Thoracic aorta (tissue), 2 donors: ENCODE measurements at regions not wholly inside any gene's neighbourhood (a gene's known extent, or its start where the extent isn't known, plus 50 kb on each side); places are given as distances from the start of the nearest gene placed in this dataset.
A peak's percentile ranks its signal among the peaks of the same experiment; 100 is the strongest.

Experiments
- ATAC-seq: fragments of 150-250 bp; one replicate; pipeline ENCODE4 v1.8.0; 2017; ENCODE audit warnings: low read depth; ENCODE audit not compliant: insufficient number of reproducible peaks, low FRiP score
- DNase-seq: peaks from one replicate; pipeline ENCODE4 v3.0.0-alpha.2; 2020; ENCODE audit warnings: low spot score
- H3K27ac ChIP-seq, 2 donors: fragments of 200-600 bp; sonication (generic); 1 replicate in 1 of 2; 2 replicates in 1 of 2; pipeline ENCODE4 v1.5.1; 2016; ENCODE audit warnings: mild to moderate bottlenecking in 2 of 2, moderate library complexity in 2 of 2
- H3K27me3 ChIP-seq: fragments of 200-600 bp; sonication (generic); replicated peaks from 2 replicates; pipeline ENCODE4 v1.6.0; 2016; ENCODE audit warnings: mild to moderate bottlenecking; ENCODE audit not compliant: insufficient read depth
- H3K36me3 ChIP-seq: fragments of 200-600 bp; sonication (generic); one replicate; pipeline ENCODE4 v1.5.1; 2016
- H3K4me1 ChIP-seq, 2 donors: fragments of 200-600 bp; sonication (generic); 1 replicate in 1 of 2; 2 replicates in 1 of 2; pipeline versions ENCODE4 v1.5.1 to v1.6.0; 2016; ENCODE audit warnings: low read depth in 2 of 2, mild to moderate bottlenecking in 1 of 2; ENCODE audit not compliant: control insufficient read depth in 1 of 2
- H3K4me3 ChIP-seq: fragments of 200-600 bp; sonication (generic); 2 replicates; pipeline ENCODE4 v1.5.1; 2016; ENCODE audit warnings: mild to moderate bottlenecking
- H3K9me3 ChIP-seq: fragments of 200-600 bp; sonication (generic); 2 replicates; pipeline ENCODE4 v1.5.1; 2016
- TF ChIP-seq, protein P1 (sequence below): fragments of 200-600 bp; sonication (generic); IDR thresholded peaks from one replicate; pipeline ENCODE4 v1.5.1; 2019; ENCODE audit warnings: antibody characterized with exemption

DNA sequence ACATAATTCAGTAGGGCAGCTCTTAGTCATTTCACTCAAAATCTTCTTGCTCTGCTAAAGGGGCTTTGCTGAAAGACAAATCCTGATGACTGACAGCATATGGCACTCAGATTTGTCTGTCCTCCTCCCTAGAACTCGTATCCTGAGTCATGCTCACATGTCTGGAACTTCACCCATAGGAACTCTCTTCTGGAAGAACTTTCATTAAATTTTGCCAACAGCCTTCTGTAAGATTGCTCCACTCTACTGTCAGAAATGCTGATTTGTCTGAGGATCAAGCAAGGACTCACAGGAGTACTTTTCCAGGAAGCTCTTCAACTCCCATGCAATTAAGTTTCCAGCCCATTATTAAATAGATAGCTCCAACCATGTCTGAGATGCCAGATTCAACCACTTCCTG, 59.8 kb upstream of the SNX2 start:
- Histone ChIP-seq H3K9me3 (no peaks in the 10 kb centered on the region), H3K4me1 (peaks cover 5 to 6% of the 10 kb centered on the region in 2 donors), H3K27ac (no peak overlapping the region), H3K27me3 (no peaks in the 10 kb centered on the region), H3K4me3 (no peak overlapping the region), H3K36me3 (no peaks in the 10 kb centered on the region)
- TF ChIP-seq, protein P1, sequence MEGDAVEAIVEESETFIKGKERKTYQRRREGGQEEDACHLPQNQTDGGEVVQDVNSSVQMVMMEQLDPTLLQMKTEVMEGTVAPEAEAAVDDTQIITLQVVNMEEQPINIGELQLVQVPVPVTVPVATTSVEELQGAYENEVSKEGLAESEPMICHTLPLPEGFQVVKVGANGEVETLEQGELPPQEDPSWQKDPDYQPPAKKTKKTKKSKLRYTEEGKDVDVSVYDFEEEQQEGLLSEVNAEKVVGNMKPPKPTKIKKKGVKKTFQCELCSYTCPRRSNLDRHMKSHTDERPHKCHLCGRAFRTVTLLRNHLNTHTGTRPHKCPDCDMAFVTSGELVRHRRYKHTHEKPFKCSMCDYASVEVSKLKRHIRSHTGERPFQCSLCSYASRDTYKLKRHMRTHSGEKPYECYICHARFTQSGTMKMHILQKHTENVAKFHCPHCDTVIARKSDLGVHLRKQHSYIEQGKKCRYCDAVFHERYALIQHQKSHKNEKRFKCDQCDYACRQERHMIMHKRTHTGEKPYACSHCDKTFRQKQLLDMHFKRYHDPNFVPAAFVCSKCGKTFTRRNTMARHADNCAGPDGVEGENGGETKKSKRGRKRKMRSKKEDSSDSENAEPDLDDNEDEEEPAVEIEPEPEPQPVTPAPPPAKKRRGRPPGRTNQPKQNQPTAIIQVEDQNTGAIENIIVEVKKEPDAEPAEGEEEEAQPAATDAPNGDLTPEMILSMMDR: no peak
- DNase-seq: no peak
- no peak for ATAC-seq

DNA sequence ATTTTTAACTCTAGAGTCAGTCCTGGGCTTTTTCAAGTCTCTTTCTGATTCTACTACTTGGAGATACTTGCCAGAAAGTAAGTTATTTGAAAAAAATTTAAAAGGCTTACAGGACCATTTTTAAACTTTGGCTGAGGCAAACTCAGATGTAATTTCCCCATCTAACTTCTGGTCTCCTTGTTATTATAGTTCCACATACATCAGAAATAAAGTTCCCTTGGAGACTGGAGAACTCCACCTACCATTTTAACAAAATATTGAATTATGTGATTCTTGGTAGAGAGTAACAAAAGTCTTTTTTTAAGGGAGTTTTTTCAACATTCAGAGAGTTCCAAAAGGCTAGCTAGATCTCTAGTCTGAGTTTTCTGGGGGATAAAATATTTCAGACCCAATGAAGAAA, 56.3 kb upstream of the SNX2 start:
- Histone ChIP-seq H3K4me3 (peak overlapping the region; percentile 13), H3K9me3 (no peaks in the 10 kb centered on the region), H3K36me3 (no peaks in the 10 kb centered on the region), H3K27me3 (no peaks in the 10 kb centered on the region), H3K27ac (no peak overlapping the region), H3K4me1 (peaks cover 6 to 9% of the 10 kb centered on the region in 2 donors)
- ATAC-seq: no peak
- TF ChIP-seq, protein P1: no peak
- DNase-seq: no peak

DNA sequence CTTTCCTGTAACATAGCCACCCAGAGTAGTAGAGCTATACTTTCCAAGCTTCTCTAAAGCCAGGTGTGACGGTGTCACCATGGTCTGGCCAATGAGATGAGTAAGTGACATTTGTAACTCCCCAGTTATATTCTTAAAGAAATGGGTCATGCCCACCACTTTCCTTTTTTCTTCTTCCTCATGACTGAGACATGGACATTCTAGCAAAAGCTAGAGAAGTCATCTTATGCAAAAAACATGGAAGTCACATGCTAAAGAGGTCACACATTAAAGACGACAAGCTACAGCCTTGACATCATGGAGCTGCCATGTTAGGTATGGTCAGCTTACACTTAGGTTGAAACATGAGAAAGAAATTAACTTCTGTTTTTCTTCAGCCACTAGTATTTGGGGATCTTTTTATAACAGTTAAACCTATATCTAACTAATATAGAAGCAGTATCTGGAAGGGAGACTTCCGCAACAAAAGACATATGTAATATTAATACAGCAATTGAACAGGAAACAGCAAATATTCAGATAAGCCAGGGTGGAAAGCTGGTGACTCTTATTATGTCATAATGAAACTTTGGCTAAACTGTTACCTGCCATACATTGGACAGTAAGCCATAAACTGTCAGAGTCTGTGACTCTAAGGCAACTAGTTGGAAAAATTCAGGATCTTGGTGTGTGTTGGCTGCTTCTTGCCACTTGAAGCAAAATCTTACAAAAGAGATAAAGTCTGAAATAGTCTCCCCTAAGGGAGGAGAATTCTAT, 54.7 kb upstream of the SNX2 start:
- no peak overlapping the region for H3K4me3 ChIP-seq
- ATAC-seq (no peak), DNase-seq (no peak)
- TF ChIP-seq, protein P1: no peak
- no peak overlapping the region for H3K27ac ChIP-seq
- no peaks in the 10 kb centered on the region for H3K9me3 ChIP-seq
- H3K4me1 ChIP-seq: peaks cover 6 to 11% of the 10 kb centered on the region in 2 donors
- H3K36me3 ChIP-seq: no peaks in the 10 kb centered on the region
- no peaks in the 10 kb centered on the region for H3K27me3 ChIP-seq

DNA sequence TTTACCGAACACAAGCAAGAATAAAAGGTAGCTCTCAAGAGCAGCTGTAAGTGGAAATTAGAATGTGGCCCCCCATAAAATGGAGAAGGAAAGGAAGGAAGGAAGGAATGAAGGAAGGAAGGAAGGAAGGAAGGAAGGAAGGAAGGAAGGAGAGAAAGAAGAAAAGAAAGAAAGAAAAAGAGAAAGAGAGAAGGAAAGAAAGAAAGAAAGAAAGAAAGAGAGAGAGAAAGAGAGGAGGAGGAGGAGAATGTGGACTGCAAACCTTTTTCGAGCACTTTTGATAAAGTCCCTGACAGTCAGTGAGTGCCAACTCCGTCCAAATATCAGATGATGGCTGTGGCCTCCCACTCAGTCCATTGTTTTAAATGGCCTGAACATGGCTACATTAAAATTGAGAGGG, 53.8 kb upstream of the SNX2 start:
- TF ChIP-seq, protein P1: no peak
- Histone ChIP-seq H3K4me1 (peaks cover 6 to 11% of the 10 kb centered on the region in 2 donors), H3K36me3 (no peaks in the 10 kb centered on the region), H3K27me3 (no peaks in the 10 kb centered on the region), H3K4me3 (no peak overlapping the region), H3K9me3 (no peaks in the 10 kb centered on the region), H3K27ac (no peak overlapping the region)
- ATAC-seq: no peak
- DNase-seq: no peak

DNA sequence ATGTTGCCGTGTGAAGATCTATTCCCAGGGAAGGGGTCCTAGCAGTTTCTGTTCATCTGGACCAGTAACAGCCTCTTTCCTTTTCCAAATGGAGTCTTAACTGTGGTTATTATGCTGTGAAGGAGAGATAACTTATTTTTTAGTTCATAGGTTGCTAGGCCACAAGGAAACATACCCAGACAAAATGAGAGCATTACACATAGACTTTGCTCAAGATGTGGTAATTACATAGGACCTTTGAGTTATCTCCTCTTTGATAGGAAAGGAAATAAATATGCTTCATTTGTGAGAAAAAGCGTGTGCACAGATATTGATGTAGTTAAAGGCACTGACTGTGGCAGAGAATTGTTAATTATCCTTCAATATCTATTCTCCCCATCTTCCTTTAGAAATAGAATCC, 52.5 kb upstream of the SNX2 start:
- H3K27ac ChIP-seq: no peak overlapping the region
- H3K27me3 ChIP-seq: no peaks in the 10 kb centered on the region
- ATAC-seq (no peak), DNase-seq (no peak)
- peaks cover 6 to 11% of the 10 kb centered on the region in 2 donors for H3K4me1 ChIP-seq
- TF ChIP-seq, protein P1: no peak
- H3K4me3 ChIP-seq: no peak overlapping the region
- H3K36me3 ChIP-seq: no peaks in the 10 kb centered on the region
- H3K9me3 ChIP-seq: no peaks in the 10 kb centered on the region
